DND-41 (cell line): ENCODE measurements at regions not wholly inside any gene's neighbourhood (a gene's known extent, or its start where the extent isn't known, plus 50 kb on each side); places are given as distances from the start of the nearest gene placed in this dataset.
"Not testable (repeated sequence)": the region's sequence is repeated elsewhere in the genome, so short reads cannot be mapped to it uniquely, and the experiment has no call there.

ENCODE experiments used
- EZH2 ChIP-seq: IDR thresholded peaks from 3 replicates; pipeline ENCODE4 v1.6.1; 2012; ENCODE audit warnings: borderline replicate concordance, low read depth, mild to moderate bottlenecking, moderate library complexity, low read length, inconsistent platforms; ENCODE audit not compliant: severe bottlenecking
- TF ChIP-seq, protein P1 (sequence below): IDR thresholded peaks from 2 replicates; pipeline ENCODE4 v1.5.1; 2012; ENCODE audit warnings: borderline replicate concordance, low read length, moderate library complexity, mild to moderate bottlenecking; ENCODE audit not compliant: poor library complexity, severe bottlenecking; ENCODE audit errors: extremely low read depth

DNA sequence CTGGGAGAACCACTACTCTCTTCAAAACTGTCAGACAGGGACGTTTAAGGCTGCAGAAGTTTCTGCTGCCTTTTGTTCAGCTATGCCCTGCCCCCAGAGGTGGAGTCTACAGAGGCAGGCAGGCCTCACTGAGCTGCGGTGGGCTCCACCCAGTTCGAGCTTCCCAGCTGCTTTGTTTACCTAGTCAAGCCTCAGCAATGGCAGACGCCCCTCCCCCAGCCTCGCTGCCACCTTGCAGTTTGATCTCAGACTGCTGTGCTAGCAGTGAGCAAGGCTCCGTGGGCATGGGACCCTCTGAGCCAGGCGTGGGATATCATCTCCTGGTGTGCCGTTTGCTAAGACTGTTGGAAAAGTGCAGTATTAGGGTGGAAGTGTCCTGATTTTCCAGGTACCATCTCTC is 258.6 kb upstream of the GOT2 start:
- TF ChIP-seq, protein P1, sequence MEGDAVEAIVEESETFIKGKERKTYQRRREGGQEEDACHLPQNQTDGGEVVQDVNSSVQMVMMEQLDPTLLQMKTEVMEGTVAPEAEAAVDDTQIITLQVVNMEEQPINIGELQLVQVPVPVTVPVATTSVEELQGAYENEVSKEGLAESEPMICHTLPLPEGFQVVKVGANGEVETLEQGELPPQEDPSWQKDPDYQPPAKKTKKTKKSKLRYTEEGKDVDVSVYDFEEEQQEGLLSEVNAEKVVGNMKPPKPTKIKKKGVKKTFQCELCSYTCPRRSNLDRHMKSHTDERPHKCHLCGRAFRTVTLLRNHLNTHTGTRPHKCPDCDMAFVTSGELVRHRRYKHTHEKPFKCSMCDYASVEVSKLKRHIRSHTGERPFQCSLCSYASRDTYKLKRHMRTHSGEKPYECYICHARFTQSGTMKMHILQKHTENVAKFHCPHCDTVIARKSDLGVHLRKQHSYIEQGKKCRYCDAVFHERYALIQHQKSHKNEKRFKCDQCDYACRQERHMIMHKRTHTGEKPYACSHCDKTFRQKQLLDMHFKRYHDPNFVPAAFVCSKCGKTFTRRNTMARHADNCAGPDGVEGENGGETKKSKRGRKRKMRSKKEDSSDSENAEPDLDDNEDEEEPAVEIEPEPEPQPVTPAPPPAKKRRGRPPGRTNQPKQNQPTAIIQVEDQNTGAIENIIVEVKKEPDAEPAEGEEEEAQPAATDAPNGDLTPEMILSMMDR = not testable (repeated sequence)
- TF ChIP-seq EZH2 = not testable (repeated sequence)
